HG02870 (cell line): ENCODE measurements at regions not wholly inside any gene's neighbourhood (a gene's known extent, or its start where the extent isn't known, plus 50 kb on each side); places are given as distances from the start of the nearest gene placed in this dataset.

Experiments used
- ATAC-seq: cut with Tn5 transposase; IDR thresholded peaks from one replicate; pipeline ENCODE4 v1.9.1; 2021; ENCODE audit warnings: mild to moderate bottlenecking, moderate library complexity; ENCODE audit not compliant: unreplicated experiment

DNA sequence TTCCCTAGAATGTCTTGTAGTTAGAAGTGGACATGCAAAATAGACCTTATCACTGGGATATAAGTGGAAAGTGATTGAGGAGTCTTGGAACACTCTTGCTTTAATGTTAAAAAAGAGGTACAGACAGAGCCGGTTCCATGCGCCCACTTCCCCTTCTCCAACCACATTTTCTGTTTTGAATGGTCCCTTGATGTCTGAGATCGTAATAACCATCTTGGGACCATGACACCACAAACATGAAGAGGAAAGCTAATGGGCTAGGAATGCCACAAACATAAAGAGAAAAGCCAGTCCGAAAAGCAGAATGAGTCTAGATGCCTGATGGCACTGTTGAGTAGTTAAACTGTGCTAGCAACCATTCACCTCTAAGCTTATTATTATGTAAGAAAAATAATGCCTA, 54.8 kb upstream of the SPON1 start:
- no peak for ATAC-seq

DNA sequence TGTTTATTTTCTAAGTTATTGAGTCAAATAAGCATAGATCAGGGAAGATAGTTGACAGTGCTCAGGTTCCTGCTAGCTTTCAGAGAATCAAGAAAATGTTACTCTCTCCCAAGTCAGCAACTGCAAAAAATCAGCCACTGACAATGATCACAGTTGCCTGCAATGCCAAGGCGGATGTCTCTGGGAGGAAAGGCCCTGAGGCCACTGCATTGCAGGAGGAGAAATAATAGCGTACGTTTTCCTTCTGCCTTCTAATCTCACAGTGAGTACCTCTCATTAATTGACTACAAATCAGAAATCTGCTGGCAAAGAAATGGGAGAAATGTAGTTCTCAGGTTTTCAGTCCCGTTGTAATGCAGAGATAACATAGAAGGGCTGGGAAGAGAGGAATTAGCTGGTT, 54.0 kb upstream of the SPON1 start:
- no peak for ATAC-seq
